ENCODE measurements at regions not wholly inside any gene's neighbourhood (a gene's known extent, or its start where the extent isn't known, plus 50 kb on each side); places are given as distances from the start of the nearest gene placed in this dataset.

DNA sequence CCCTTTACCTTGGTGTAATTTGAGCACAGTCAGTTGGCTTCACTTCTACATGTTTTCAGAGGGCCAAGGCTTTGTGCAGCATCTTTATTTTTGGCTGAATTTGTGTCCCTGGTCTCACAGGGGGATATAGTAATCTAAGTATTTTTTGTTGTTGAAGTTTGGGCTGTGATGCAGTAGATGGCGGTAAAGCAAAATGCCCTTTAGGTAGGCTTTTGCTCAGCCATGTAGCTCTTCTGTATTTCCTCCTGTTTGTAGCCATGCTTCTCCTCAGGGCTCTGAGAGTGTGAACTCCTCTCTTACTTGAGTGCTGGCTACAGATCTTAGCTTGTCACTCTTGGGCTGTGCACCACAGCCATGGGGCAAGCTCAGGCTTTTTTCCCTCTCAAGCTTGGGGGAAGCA, 328.6 kb downstream of the SLITRK5 start:
- H3K27me3 Mint-ChIP-seq (ENCODE audit: low read depth, poor library complexity), result no peaks in the 10 kb centered on the region
- no peaks in the 10 kb centered on the region for H3K36me3 Mint-ChIP-seq (ENCODE audit: low read depth)
- H3K9me3 Mint-ChIP-seq, result peaks cover 7% of the 10 kb centered on the region
- TF ChIP-seq, protein P1, sequence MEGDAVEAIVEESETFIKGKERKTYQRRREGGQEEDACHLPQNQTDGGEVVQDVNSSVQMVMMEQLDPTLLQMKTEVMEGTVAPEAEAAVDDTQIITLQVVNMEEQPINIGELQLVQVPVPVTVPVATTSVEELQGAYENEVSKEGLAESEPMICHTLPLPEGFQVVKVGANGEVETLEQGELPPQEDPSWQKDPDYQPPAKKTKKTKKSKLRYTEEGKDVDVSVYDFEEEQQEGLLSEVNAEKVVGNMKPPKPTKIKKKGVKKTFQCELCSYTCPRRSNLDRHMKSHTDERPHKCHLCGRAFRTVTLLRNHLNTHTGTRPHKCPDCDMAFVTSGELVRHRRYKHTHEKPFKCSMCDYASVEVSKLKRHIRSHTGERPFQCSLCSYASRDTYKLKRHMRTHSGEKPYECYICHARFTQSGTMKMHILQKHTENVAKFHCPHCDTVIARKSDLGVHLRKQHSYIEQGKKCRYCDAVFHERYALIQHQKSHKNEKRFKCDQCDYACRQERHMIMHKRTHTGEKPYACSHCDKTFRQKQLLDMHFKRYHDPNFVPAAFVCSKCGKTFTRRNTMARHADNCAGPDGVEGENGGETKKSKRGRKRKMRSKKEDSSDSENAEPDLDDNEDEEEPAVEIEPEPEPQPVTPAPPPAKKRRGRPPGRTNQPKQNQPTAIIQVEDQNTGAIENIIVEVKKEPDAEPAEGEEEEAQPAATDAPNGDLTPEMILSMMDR (IDR thresholded peaks at IDR 0.05), result no peak
- peak overlapping the region; percentile 34 for H3K27ac Mint-ChIP-seq
- H3K4me1 Mint-ChIP-seq, result no peaks in the 10 kb centered on the region
- no peak for DNase-seq
- no peak overlapping the region for H3K4me3 Mint-ChIP-seq

DNA sequence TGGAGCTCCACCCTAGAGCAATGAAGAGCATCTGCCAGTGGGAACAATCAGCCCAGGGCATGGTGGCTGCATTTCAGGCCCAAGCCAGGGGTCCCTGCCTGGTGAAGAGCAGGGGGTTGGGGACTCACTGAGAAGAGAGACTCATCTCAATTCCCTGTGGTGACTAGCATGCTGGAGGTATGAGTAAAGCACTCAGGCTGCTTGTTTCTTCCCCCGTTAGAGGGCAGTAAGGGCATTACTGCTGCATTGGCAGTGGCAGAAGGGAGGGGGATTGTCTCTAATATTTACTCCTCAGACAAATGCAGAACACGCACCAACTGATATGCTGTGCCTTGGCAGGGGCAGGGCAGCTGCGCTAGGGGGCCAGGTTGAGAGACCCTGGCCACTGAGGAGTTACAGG, 329.1 kb downstream of the SLITRK5 start:
- peaks cover 7% of the 10 kb centered on the region for H3K9me3 Mint-ChIP-seq

DNA sequence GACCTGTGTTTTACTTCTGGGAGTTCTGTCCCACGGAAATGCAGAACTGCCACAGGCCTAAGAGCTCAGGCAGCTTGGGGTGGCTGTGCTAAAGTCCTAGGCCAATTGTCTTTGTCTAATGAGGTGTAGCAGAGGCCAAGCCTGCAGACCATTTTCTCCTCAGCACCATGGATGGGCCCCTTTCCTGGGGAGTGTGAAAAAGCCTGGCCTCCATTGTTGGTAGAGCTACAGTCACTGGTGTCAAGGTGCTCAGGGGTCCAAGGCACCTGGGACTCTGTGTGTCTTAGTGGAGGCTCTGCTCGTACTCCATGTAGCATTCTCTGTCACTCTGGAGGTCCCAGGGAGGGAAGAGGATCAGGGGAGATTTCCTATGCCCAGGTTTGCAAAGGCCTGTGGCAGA, 329.6 kb downstream of the SLITRK5 start:
- no peak for DNase-seq
- Mint-ChIP-seq H3K27ac (no peak overlapping the region), H3K9me3 (peaks cover 7% of the 10 kb centered on the region), H3K4me3 (no peak overlapping the region), H3K27me3 (ENCODE audit: low read depth, poor library complexity) (no peaks in the 10 kb centered on the region), H3K4me1 (no peaks in the 10 kb centered on the region), H3K36me3 (ENCODE audit: low read depth) (no peaks in the 10 kb centered on the region)
- TF ChIP-seq, protein P1 (IDR thresholded peaks at IDR 0.05), result no peak

More for the DNA sequence above, 329.1 kb downstream of the SLITRK5 start:
- no peaks in the 10 kb centered on the region for H3K27me3 Mint-ChIP-seq (ENCODE audit: low read depth, poor library complexity)
- no peak overlapping the region for H3K4me3 Mint-ChIP-seq
- TF ChIP-seq, protein P1 (IDR thresholded peaks at IDR 0.05), result no peak
- H3K4me1 Mint-ChIP-seq, result no peaks in the 10 kb centered on the region
- H3K27ac Mint-ChIP-seq, result no peak overlapping the region
- H3K36me3 Mint-ChIP-seq (ENCODE audit: low read depth), result no peaks in the 10 kb centered on the region
- no peak for DNase-seq

DNA sequence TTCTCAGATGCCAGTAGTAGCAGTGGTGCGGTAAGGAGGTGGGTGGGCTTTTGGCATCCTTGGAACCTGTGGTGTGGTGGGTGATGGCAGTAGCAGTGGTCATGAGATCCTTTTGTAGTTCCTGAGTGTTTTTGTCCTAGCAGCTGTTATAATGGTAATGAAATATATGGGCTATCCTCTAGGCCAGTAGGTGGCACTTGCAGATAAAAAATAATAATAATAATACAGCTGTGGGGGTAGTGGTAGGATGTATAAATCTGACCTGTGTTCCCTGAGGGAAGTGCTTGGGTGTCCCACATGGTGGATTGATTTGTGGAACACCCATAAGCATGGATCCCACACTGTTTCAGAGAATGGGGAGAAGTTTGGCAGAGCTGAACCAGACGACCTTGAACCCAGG, 334.0 kb downstream of the SLITRK5 start:
- H3K9me3 Mint-ChIP-seq, result no peaks in the 10 kb centered on the region
- H3K27ac Mint-ChIP-seq, result peak overlapping the region; percentile 67
- no peaks in the 10 kb centered on the region for H3K27me3 Mint-ChIP-seq (ENCODE audit: low read depth, poor library complexity)
- DNase-seq, result no peak
- H3K36me3 Mint-ChIP-seq (ENCODE audit: low read depth), result no peaks in the 10 kb centered on the region
- no peaks in the 10 kb centered on the region for H3K4me1 Mint-ChIP-seq
- TF ChIP-seq, protein P1 (IDR thresholded peaks at IDR 0.05), result no peak
- H3K4me3 Mint-ChIP-seq, result no peak overlapping the region

DNA sequence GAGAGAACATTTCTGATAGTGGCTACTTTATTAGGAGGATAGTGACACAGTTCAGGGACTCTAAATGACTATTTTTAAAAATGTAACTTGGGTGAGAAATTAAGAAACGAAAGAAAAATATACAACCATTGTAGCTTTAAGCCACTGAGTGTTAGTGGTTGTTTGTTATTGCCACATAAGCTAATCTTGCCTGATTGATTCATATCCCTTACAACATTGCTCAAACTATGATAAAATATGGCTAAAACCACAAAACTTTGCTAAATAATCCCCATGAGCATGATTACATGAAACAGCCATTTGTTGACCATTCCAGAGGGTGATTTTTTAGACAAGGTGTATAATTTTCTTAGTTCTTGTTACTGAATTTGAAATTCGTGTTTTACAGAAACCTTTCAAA, 343.4 kb downstream of the SLITRK5 start:
- Mint-ChIP-seq H3K36me3 (ENCODE audit: low read depth) (no peaks in the 10 kb centered on the region), H3K4me1 (no peaks in the 10 kb centered on the region)

More for the DNA sequence above, 343.4 kb downstream of the SLITRK5 start:
- Mint-ChIP-seq H3K27ac (no peak overlapping the region), H3K4me3 (no peak overlapping the region), H3K9me3 (peaks cover 12% of the 10 kb centered on the region), H3K27me3 (ENCODE audit: low read depth, poor library complexity) (no peaks in the 10 kb centered on the region)
- no peak for DNase-seq
- TF ChIP-seq, protein P1 (IDR thresholded peaks at IDR 0.05), result no peak
